NCI-H748 treated with DMSO at 0.1 percent for 48 hours (cell line): ENCODE measurements at regions not wholly inside any gene's neighbourhood (a gene's known extent, or its start where the extent isn't known, plus 50 kb on each side); places are given as distances from the start of the nearest gene placed in this dataset.

Experiments used
- DNase-seq: peaks from one replicate; lab custom pipeline; 2025; lab: John Stamatoyannopoulos, UW

GRCh38 chr2:18503376-18504228 is 56.9 kb downstream of the RDH14 start:
- DNase-seq: no peak

GRCh38 chr2:18502142-18502541 is 58.3 kb downstream of the RDH14 start:
- no peak for DNase-seq

GRCh38 chr2:18501729-18502128 is 58.7 kb downstream of the RDH14 start:
- DNase-seq: no peak

- no peak for DNase-seq
These were observed 59.3 kb downstream of the RDH14 start for GRCh38 chr2:18501156-18501555.

- no peak for DNase-seq
These were observed 60.1 kb downstream of the RDH14 start for GRCh38 chr2:18500333-18500732.

- peak; percentile 92 for DNase-seq
These were observed 61.9 kb downstream of the RDH14 start for GRCh38 chr2:18498531-18498930.

- DNase-seq: no peak
These were observed 63.9 kb downstream of the RDH14 start for GRCh38 chr2:18496516-18496915.

GRCh38 chr2:18495058-18495457 is 65.4 kb downstream of the RDH14 start:
- DNase-seq: no peak

- DNase-seq: no peak
These were observed 67.7 kb downstream of the RDH14 start for GRCh38 chr2:18492721-18493120.

- no peak for DNase-seq
These were observed 68.9 kb downstream of the RDH14 start for GRCh38 chr2:18491577-18491976.

- no peak for DNase-seq
These were observed 69.6 kb downstream of the RDH14 start for GRCh38 chr2:18490901-18491300.

GRCh38 chr2:18487106-18487913 is 73.1 kb downstream of the RDH14 start:
- DNase-seq: no peak

- DNase-seq: no peak
These were observed 75.8 kb downstream of the RDH14 start for GRCh38 chr2:18484625-18485024.

- no peak for DNase-seq
These were observed 76.6 kb downstream of the RDH14 start for GRCh38 chr2:18483896-18484295.

- DNase-seq: no peak
These were observed 77.8 kb downstream of the RDH14 start for GRCh38 chr2:18482666-18483065.

GRCh38 chr2:18479947-18480369 is 80.5 kb downstream of the RDH14 start:
- DNase-seq: no peak

- DNase-seq: no peak
These were observed 83.2 kb downstream of the RDH14 start for GRCh38 chr2:18477293-18477692.

- no peak for DNase-seq
These were observed 84.0 kb downstream of the RDH14 start for GRCh38 chr2:18476484-18476883.

GRCh38 chr2:18475884-18476283 is 84.6 kb downstream of the RDH14 start:
- no peak for DNase-seq

GRCh38 chr2:18474700-18475099 is 85.8 kb downstream of the RDH14 start:
- no peak for DNase-seq

GRCh38 chr2:18473241-18474181 is 86.9 kb downstream of the RDH14 start:
- DNase-seq: no peak

GRCh38 chr2:18467749-18468360 is 92.6 kb downstream of the RDH14 start:
- DNase-seq: no peak
